ENCODE measurements at regions not wholly inside any gene's neighbourhood (a gene's known extent, or its start where the extent isn't known, plus 50 kb on each side); places are given as distances from the start of the nearest gene placed in this dataset.
A peak's percentile ranks its signal among the peaks of the same experiment; 100 is the strongest.

DNA sequence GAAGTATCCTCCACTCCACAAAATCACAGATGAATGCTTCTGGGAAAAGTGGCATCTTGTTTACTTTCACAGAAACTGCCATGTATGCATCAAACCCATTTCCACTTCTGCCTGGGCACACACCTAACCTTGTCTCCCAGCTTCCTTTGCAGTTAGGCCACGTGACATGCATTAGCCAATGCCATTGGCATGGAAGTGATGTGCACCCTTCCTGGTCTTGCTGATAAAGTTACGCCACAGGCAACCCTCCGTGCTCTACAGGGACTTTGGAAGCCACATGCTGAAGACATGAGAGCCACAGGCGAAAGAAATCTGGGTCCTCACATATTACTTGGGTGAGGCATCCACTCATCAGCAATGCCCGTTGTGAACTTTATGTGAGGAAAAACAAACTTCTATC lies 123.3 kb downstream of the USP46 start:
- no peaks in the 10 kb centered on the region for H3K36me3 ChIP-seq (ENCODE audit: control insufficient read depth in 2 of 4, insufficient read depth in 4 of 4, low read length in 3 of 4)
- H4K5ac ChIP-seq (ENCODE audit: insufficient read length, low read depth, low read length), result no peak overlapping the region
- H3K4ac ChIP-seq (replicated peaks; ENCODE audit: insufficient read length, low read depth, low read length), result no peak overlapping the region
- H2BK5ac ChIP-seq (ENCODE audit: low read depth, low read length), result no peak overlapping the region
- H3K9me3 ChIP-seq (ENCODE audit: insufficient read depth in 2 of 2, low read depth in 1 of 2, low read length in 1 of 2), result peaks cover 3 to 6% of the 10 kb centered on the region in 2 experiments; a peak in 1 of 4 replicates
- H3K4me2 ChIP-seq (ENCODE audit: insufficient read depth in 1 of 2, low read depth in 2 of 2, low read length in 2 of 2), result no peak overlapping the region
- H4K20me1 ChIP-seq (replicated peaks in 1 of 2; ENCODE audit: control insufficient read depth in 1 of 2, insufficient read depth in 2 of 2, low read length in 2 of 2), result no peaks in the 10 kb centered on the region
- no peak for FAIRE-seq
- no peak overlapping the region for H3K14ac ChIP-seq (ENCODE audit: insufficient read length)
- no peaks in the 10 kb centered on the region for H3K79me2 ChIP-seq (ENCODE audit: control insufficient read depth in 1 of 2, insufficient read depth in 2 of 2, low read length in 2 of 2)
- no peaks in the 10 kb centered on the region for H3K23me2 ChIP-seq (ENCODE audit: low read depth, low read length)
- H3K4me1 ChIP-seq (replicated peaks in 1 of 4; ENCODE audit: control insufficient read depth in 3 of 4, insufficient read depth in 4 of 4, low read length in 3 of 4), result no peaks in the 10 kb centered on the region
- DNase-seq (ENCODE audit: low read depth in 1 of 2, low spot score in 2 of 2), result no peak
- H2AFZ ChIP-seq (ENCODE audit: low read length), result 0 out of 2 replicates have a peak overlapping the region, but pooled peaks have one; percentile 44
- no peak overlapping the region for H2BK120ac ChIP-seq (replicated peaks; ENCODE audit: low read depth, low read length)
- H3K56ac ChIP-seq (replicated peaks; ENCODE audit: insufficient read length, low read depth, low read length), result no peak overlapping the region
- no peak overlapping the region for H3K4me3 ChIP-seq (ENCODE audit: extremely low read depth in 1 of 4, insufficient read depth in 2 of 4, low read depth in 3 of 4, low read length in 4 of 4)
- H4K8ac ChIP-seq (ENCODE audit: extremely low read depth, insufficient read depth, low read length), result no peak overlapping the region
- H2BK20ac ChIP-seq (ENCODE audit: low read length), result no peak overlapping the region
- POLR2A ChIA-PET (ENCODE audit: partially characterized antibody), result no interaction called here
- H3K27me3 ChIP-seq (replicated peaks in 1 of 4; ENCODE audit: control insufficient read depth in 3 of 4, extremely low read depth in 1 of 4, insufficient read depth in 3 of 4, low read length in 3 of 4), result no peaks in the 10 kb centered on the region
- H2BK15ac ChIP-seq (ENCODE audit: low read length), result no peak overlapping the region
- H2AK5ac ChIP-seq (ENCODE audit: low read depth, low read length), result no peak overlapping the region
- no peak overlapping the region for H3K18ac ChIP-seq (ENCODE audit: extremely low read depth, low read length)
- H3K23ac ChIP-seq (ENCODE audit: insufficient read length), result no peak overlapping the region
- no peak overlapping the region for H4K91ac ChIP-seq (replicated peaks; ENCODE audit: insufficient read length, low read length)
- no peak overlapping the region for H3K27ac ChIP-seq (ENCODE audit: low read depth, low read length)
- CTCF ChIA-PET (ENCODE audit: partially characterized antibody), result interaction anchor here (2.2 kb wide), 1 partner anchor 9 kb away, joined by 9 read pairs; no protein-coding TSS in a partner anchor
- H2BK12ac ChIP-seq (ENCODE audit: low read depth, low read length), result no peak overlapping the region
- H3K9ac ChIP-seq (replicated peaks in 1 of 4; ENCODE audit: extremely low read depth in 1 of 4, low read depth in 3 of 4, low read length in 3 of 4), result no peak overlapping the region
- TF ChIP-seq, protein P1, sequence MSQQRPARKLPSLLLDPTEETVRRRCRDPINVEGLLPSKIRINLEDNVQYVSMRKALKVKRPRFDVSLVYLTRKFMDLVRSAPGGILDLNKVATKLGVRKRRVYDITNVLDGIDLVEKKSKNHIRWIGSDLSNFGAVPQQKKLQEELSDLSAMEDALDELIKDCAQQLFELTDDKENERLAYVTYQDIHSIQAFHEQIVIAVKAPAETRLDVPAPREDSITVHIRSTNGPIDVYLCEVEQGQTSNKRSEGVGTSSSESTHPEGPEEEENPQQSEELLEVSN (IDR thresholded peaks at IDR 0.05), result no peak
- TF ChIP-seq RBBP5 (IDR thresholded peaks at IDR 0.05; ENCODE audit: borderline replicate concordance, low read depth, low read length) (no peak), SIN3A (conservative IDR thresholded peaks at IDR 0.05 in 1 of 2, IDR thresholded peaks at IDR 0.05 in 1 of 2; ENCODE audit: low read depth in 1 of 2, low read length in 2 of 2) (no peak), CHD1 (IDR thresholded peaks at IDR 0.05; ENCODE audit: low read depth, low read length) (no peak), HDAC2 (IDR thresholded peaks at IDR 0.05; ENCODE audit: borderline replicate concordance in 1 of 2, low read depth in 2 of 2, low read length in 2 of 2) (no peak), KDM1A (IDR thresholded peaks at IDR 0.05; ENCODE audit: borderline replicate concordance, low read length) (no peak)
- TF ChIP-seq, protein P2, sequence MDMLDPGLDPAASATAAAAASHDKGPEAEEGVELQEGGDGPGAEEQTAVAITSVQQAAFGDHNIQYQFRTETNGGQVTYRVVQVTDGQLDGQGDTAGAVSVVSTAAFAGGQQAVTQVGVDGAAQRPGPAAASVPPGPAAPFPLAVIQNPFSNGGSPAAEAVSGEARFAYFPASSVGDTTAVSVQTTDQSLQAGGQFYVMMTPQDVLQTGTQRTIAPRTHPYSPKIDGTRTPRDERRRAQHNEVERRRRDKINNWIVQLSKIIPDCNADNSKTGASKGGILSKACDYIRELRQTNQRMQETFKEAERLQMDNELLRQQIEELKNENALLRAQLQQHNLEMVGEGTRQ (IDR thresholded peaks at IDR 0.05; ENCODE audit: low read length), result no peak
- no peaks in the 10 kb centered on the region for H3K79me1 ChIP-seq (ENCODE audit: low read depth, low read length)
- WGBS, 2 experiments (ENCODE audit: extremely low coverage in 1 of 2, insufficient coverage in 1 of 2, insufficient read length in 1 of 2, insufficient replicate concordance in 2 of 2, low coverage in 1 of 2, low lambda C conversion rate in 2 of 2, missing lambda C conversion rate in 1 of 2), result 87% methylated on average over 5 of the region's 5 CpGs; no CpG with 5 or more reads in 1 of the 2 experiments

Measured in H1 (cell line).